CD14-positive monocyte (primary cell): ENCODE measurements at regions not wholly inside any gene's neighbourhood (a gene's known extent, or its start where the extent isn't known, plus 50 kb on each side); places are given as distances from the start of the nearest gene placed in this dataset.

Experiments used
- DNase-seq, 3 donors: peaks; one replicate each; pipeline ENCODE4 v3.0.0-alpha.2; 2011 to 2022
- H2AFZ ChIP-seq: 2 replicates; pipeline ENCODE4 v1.6.0; 2012; ENCODE audit warnings: mild to moderate bottlenecking, low read depth, low read length, inconsistent platforms; ENCODE audit not compliant: insufficient read depth, poor library complexity, severe bottlenecking
- H3K27ac ChIP-seq, 2 donors: 1 replicate in 1 of 2; 2 replicates in 1 of 2; pipeline ENCODE4 v1.5.1; 2012 to 2013; ENCODE audit warnings: low read length in 2 of 2, control low read depth in 1 of 2, inconsistent platforms in 1 of 2, low read depth in 1 of 2, mild to moderate bottlenecking in 1 of 2
- H3K27me3 ChIP-seq, 2 donors: one replicate each; pipeline versions ENCODE4 v1.6.0 to v1.6.1; 2011 to 2013; ENCODE audit warnings: low read length in 2 of 2; ENCODE audit not compliant: control insufficient read depth in 2 of 2, insufficient read depth in 2 of 2
- H3K36me3 ChIP-seq, 2 donors: replicated peaks in 1 of 2; 1 replicate in 1 of 2; 2 replicates in 1 of 2; pipeline versions ENCODE4 v1.5.1 to v1.6.1; 2012 to 2013; ENCODE audit warnings: low read length in 2 of 2, control low read depth in 1 of 2, inconsistent platforms in 1 of 2, mild to moderate bottlenecking in 1 of 2; ENCODE audit not compliant: insufficient read depth in 2 of 2, control insufficient read depth in 1 of 2
- H3K4me1 ChIP-seq, 2 donors: 1 replicate in 1 of 2; 2 replicates in 1 of 2; pipeline versions ENCODE4 v1.5.1 to v1.6.1; 2012 to 2013; ENCODE audit warnings: low read length in 2 of 2, control low read depth in 1 of 2, inconsistent platforms in 1 of 2, mild to moderate bottlenecking in 1 of 2, moderate library complexity in 1 of 2; ENCODE audit not compliant: insufficient read depth in 2 of 2, control insufficient read depth in 1 of 2
- H3K4me2 ChIP-seq: replicated peaks from 2 replicates; pipeline ENCODE3; 2012; ENCODE audit warnings: low read length, moderate library complexity, mild to moderate bottlenecking; ENCODE audit not compliant: poor library complexity, severe bottlenecking; ENCODE audit errors: extremely low read depth
- H3K4me3 ChIP-seq, 3 experiments: fragments of 200-600 bp in 1 of 3; sonication (generic) in 1 of 3; replicated peaks in 1 of 3; 1 replicate in 2 of 3; 2 replicates in 1 of 3; pipeline ENCODE4 v1.5.1; 2011 to 2013; ENCODE audit warnings: low read length in 3 of 3, mild to moderate bottlenecking in 3 of 3, control low read depth in 2 of 3, low read depth in 2 of 3, inconsistent platforms in 1 of 3, moderate library complexity in 1 of 3
- H3K79me2 ChIP-seq: 2 replicates; pipeline ENCODE4 v1.6.0; 2012; ENCODE audit warnings: mild to moderate bottlenecking, control low read depth, inconsistent platforms, low read length, moderate library complexity; ENCODE audit not compliant: insufficient read depth
- H3K9ac ChIP-seq: 2 replicates; pipeline ENCODE4 v1.6.0; 2017; ENCODE audit warnings: low read length, mild to moderate bottlenecking; ENCODE audit not compliant: insufficient read depth, poor library complexity, severe bottlenecking
- H3K9me3 ChIP-seq, 2 donors: replicated peaks in 1 of 2; 1 replicate in 1 of 2; 2 replicates in 1 of 2; pipeline versions ENCODE4 v1.5.1 to v1.6.1; 2012 to 2013; ENCODE audit warnings: low read length in 2 of 2, control low read depth in 1 of 2; ENCODE audit not compliant: control insufficient read depth in 1 of 2, insufficient read depth in 1 of 2
- H4K20me1 ChIP-seq: 2 replicates; pipeline ENCODE4 v1.6.0; 2012; ENCODE audit warnings: mild to moderate bottlenecking, low read length, control low read depth, moderate library complexity; ENCODE audit not compliant: insufficient read depth
- H3K27ac Mint-ChIP-seq, 7 donors: one replicate each; pipeline ENCODE4 v1.8.0; 2020; ENCODE audit warnings: mild to moderate bottlenecking in 7 of 7, mixed read lengths in 7 of 7, moderate library complexity in 6 of 7, inconsistent platforms in 2 of 7
- H3K27me3 Mint-ChIP-seq, 3 donors: one replicate each; pipeline ENCODE4 v1.8.0; 2021 to 2022; ENCODE audit warnings: low read depth in 3 of 3, mild to moderate bottlenecking in 3 of 3, mixed read lengths in 3 of 3, moderate library complexity in 3 of 3, inconsistent platforms in 1 of 3
- H3K36me3 Mint-ChIP-seq, 2 donors: one replicate each; pipeline ENCODE4 v1.8.0; 2020; ENCODE audit warnings: mixed read lengths in 2 of 2, inconsistent platforms in 1 of 2, mild to moderate bottlenecking in 1 of 2
- H3K4me1 Mint-ChIP-seq: one replicate; pipeline ENCODE4 v1.8.0; 2020; ENCODE audit warnings: mild to moderate bottlenecking, mixed read lengths
- H3K4me3 Mint-ChIP-seq, 2 donors: one replicate each; pipeline ENCODE4 v1.8.0; 2020; ENCODE audit warnings: mild to moderate bottlenecking in 2 of 2, mixed read lengths in 2 of 2, moderate library complexity in 1 of 2
- H3K9me3 Mint-ChIP-seq, 7 donors: one replicate each; pipeline ENCODE4 v1.8.0; 2020 to 2022; ENCODE audit warnings: mixed read lengths in 7 of 7, mild to moderate bottlenecking in 6 of 7, moderate library complexity in 6 of 7, inconsistent platforms in 2 of 7
- WGBS: methylation state at CpG from one replicate; pipeline ENCODE4 v1.1.5; 2013; ENCODE audit warnings: missing lambda C conversion rate; ENCODE audit not compliant: insufficient coverage; 5-methylcytosine and 5-hydroxymethylcytosine counted together
- intact Hi-C, 2 donors: fragments of 100-400 bp; cut with micrococcal nuclease; formaldehyde crosslinking; loops; one replicate each; pipeline versions ENCODE4 v1.15.0 to v1.15.1; 2023
- TF ChIP-seq, protein P1 (sequence below): fragments of 200-600 bp; IDR thresholded peaks from one replicate; pipeline ENCODE4 v1.8.0; 2022; ENCODE audit warnings: antibody characterized with exemption, mild to moderate bottlenecking

DNA sequence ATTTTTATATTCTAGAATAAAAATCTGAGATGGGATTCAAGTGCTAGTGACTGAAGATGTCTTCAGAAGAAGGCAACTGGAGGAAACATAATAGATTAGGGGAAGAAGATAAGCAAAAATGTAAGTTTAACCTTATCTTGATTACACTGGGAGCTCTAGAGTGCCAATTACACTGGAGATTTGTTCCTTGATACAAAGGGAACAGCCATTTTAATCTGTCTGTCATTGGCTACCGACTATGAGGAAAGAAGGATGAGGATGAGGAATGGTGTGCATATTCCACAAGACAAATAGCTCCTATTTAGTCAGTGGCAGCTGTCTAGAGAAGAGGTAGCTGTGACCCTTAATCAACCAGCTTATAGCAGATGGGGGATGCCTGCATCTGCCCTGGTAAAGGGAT lies 1034.5 kb upstream of the IGFBP7 start:
- Mint-ChIP-seq H3K36me3 (no peaks in the 10 kb centered on the region), H3K27ac (no peak overlapping the region), H3K4me1 (no peaks in the 10 kb centered on the region), H3K9me3 (peaks cover 0 to 7% (median 2%) of the 10 kb centered on the region in 7 donors), H3K27me3 (no peaks in the 10 kb centered on the region), H3K4me3 (no peak overlapping the region)
- WGBS, result no CpG with 5 or more reads among the region's 1 CpG
- Histone ChIP-seq H3K36me3 (no peaks in the 10 kb centered on the region), H3K4me1 (no peaks in the 10 kb centered on the region), H3K9me3 (peaks cover 0 to 7% of the 10 kb centered on the region in 2 donors), H3K4me2 (no peak overlapping the region), H3K27ac (no peak overlapping the region), H3K4me3 (no peak overlapping the region), H3K27me3 (no peaks in the 10 kb centered on the region), H3K79me2 (no peaks in the 10 kb centered on the region), H2AFZ (no peak overlapping the region), H3K9ac (no peak overlapping the region), H4K20me1 (no peaks in the 10 kb centered on the region)
- DNase-seq, result no peak
- TF ChIP-seq, protein P1, sequence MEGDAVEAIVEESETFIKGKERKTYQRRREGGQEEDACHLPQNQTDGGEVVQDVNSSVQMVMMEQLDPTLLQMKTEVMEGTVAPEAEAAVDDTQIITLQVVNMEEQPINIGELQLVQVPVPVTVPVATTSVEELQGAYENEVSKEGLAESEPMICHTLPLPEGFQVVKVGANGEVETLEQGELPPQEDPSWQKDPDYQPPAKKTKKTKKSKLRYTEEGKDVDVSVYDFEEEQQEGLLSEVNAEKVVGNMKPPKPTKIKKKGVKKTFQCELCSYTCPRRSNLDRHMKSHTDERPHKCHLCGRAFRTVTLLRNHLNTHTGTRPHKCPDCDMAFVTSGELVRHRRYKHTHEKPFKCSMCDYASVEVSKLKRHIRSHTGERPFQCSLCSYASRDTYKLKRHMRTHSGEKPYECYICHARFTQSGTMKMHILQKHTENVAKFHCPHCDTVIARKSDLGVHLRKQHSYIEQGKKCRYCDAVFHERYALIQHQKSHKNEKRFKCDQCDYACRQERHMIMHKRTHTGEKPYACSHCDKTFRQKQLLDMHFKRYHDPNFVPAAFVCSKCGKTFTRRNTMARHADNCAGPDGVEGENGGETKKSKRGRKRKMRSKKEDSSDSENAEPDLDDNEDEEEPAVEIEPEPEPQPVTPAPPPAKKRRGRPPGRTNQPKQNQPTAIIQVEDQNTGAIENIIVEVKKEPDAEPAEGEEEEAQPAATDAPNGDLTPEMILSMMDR, result no peak
- intact Hi-C loops, result no loop called here

DNA sequence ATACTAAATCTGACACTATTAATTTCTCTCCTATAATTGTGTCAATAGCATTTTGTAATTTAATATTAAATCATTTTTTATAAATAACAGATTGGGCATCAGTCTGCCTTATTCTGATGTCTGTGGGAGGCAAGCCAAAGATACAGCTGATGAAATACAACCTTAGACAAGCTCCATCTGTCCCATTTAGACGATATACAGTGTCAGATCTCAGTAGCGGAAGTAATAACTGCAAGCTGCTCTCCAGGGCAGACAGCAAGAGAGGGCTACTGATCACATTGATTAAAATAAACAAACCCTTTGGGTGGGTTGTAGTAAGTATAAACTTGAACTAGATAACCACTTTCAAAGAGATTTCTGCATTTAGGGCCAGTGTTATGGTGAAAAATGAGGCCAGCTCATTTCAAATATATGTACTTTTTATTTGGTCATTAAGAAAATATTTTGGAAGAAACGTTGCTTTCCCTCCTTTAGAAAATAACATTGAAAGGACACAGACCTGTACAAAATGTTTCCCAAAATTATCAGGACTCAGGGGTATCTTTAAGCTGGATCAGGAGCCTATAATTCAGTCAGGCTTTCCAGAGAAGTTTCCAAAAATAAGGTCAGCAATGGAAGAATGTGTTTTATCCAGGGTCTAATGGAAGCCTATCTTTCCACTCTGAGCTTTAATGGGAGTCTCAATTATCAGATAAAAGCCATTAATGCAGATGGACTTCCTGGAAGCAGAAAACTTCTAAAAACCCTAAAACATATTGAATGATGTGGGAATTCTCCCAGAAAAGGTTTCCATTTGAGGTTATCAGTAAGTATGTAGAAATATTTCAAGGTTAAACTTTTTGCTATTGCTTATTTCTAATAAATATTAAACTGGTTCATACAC lies 1028.8 kb upstream of the IGFBP7 start:
- TF ChIP-seq, protein P1, result no peak
- Histone ChIP-seq H3K4me3 (no peak overlapping the region), H3K4me1 (no peaks in the 10 kb centered on the region), H3K79me2 (no peaks in the 10 kb centered on the region), H3K36me3 (no peaks in the 10 kb centered on the region), H3K27me3 (no peaks in the 10 kb centered on the region), H2AFZ (no peak overlapping the region), H3K27ac (no peak overlapping the region), H3K9me3 (no peaks in the 10 kb centered on the region), H3K4me2 (no peak overlapping the region), H4K20me1 (no peaks in the 10 kb centered on the region), H3K9ac (no peak overlapping the region)
- intact Hi-C loops, result no loop called here
- no peaks in the 10 kb centered on the region for H3K27me3 Mint-ChIP-seq
- no peaks in the 10 kb centered on the region for H3K4me1 Mint-ChIP-seq
- no peak overlapping the region for H3K27ac Mint-ChIP-seq
- H3K36me3 Mint-ChIP-seq, result no peaks in the 10 kb centered on the region
- no peak overlapping the region for H3K4me3 Mint-ChIP-seq
- DNase-seq, result no peak
- no CpG with 5 or more reads among the region's 3 CpGs for WGBS
- H3K9me3 Mint-ChIP-seq, result no peaks in the 10 kb centered on the region
